Thyroid gland (tissue), 4 donors: ENCODE measurements at regions not wholly inside any gene's neighbourhood (a gene's known extent, or its start where the extent isn't known, plus 50 kb on each side); places are given as distances from the start of the nearest gene placed in this dataset.

ENCODE experiments used
- POLR2A ChIP-seq, 2 donors: fragments of 450-650 bp; IDR thresholded peaks; one replicate each; pipeline ENCODE4 v1.6.1; 2017; ENCODE audit warnings: antibody characterized with exemption in 2 of 2, mild to moderate bottlenecking in 2 of 2, moderate library complexity in 1 of 2
- TF ChIP-seq, protein P1 (sequence below), 6 experiments: fragments of 200-600 bp in 3 of 6; fragments of 450-650 bp in 3 of 6; sonication (generic) in 3 of 6; IDR thresholded peaks; one replicate each; pipeline ENCODE4 v1.5.1; 2016 to 2019; ENCODE audit warnings: antibody characterized with exemption in 6 of 6, mild to moderate bottlenecking in 2 of 6, inconsistent platforms in 1 of 6, moderate library complexity in 1 of 6

DNA sequence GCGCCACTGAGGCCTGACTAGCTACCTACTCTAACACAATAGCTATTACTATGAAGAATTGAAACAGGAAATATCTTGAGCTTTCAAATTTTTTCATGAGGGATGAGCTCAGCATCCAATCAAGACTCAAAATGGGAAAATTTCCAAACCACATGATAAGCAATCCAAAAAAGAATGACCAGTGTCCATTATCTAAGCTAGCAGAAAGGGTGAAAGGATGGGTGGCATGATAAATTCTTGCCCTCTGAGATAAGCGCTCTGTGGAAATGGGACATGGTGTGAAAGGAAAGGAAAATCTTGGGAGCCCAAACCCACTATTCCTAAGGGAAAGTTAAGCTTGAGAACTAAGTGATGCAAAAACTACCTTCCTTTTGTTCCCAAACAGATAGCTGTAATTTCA is 170.2 kb upstream of the NREP start:
- TF ChIP-seq, protein P1, sequence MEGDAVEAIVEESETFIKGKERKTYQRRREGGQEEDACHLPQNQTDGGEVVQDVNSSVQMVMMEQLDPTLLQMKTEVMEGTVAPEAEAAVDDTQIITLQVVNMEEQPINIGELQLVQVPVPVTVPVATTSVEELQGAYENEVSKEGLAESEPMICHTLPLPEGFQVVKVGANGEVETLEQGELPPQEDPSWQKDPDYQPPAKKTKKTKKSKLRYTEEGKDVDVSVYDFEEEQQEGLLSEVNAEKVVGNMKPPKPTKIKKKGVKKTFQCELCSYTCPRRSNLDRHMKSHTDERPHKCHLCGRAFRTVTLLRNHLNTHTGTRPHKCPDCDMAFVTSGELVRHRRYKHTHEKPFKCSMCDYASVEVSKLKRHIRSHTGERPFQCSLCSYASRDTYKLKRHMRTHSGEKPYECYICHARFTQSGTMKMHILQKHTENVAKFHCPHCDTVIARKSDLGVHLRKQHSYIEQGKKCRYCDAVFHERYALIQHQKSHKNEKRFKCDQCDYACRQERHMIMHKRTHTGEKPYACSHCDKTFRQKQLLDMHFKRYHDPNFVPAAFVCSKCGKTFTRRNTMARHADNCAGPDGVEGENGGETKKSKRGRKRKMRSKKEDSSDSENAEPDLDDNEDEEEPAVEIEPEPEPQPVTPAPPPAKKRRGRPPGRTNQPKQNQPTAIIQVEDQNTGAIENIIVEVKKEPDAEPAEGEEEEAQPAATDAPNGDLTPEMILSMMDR (IDR thresholded peaks at IDR 0.05): no peak
- no peak for TF ChIP-seq POLR2A (IDR thresholded peaks at IDR 0.05)
